Endothelial cell (in vitro differentiated cells): ENCODE measurements at regions not wholly inside any gene's neighbourhood (a gene's known extent, or its start where the extent isn't known, plus 50 kb on each side); places are given as distances from the start of the nearest gene placed in this dataset.
"Not testable (repeated sequence)": the region's sequence is repeated elsewhere in the genome, so short reads cannot be mapped to it uniquely, and the experiment has no call there.

Experiments
- DNase-seq: peaks from one replicate; pipeline ENCODE4 v3.0.0; 2021; ENCODE audit warnings: low spot score
- H3K27ac Mint-ChIP-seq: one replicate; pipeline ENCODE4 v1.8.0; 2021; ENCODE audit warnings: mixed read lengths, inconsistent platforms; ENCODE audit not compliant: unreplicated experiment
- H3K27me3 Mint-ChIP-seq: one replicate; pipeline ENCODE4 v1.8.0; 2021; ENCODE audit warnings: mild to moderate bottlenecking, moderate library complexity, mixed read lengths, inconsistent platforms; ENCODE audit not compliant: unreplicated experiment
- H3K36me3 Mint-ChIP-seq: one replicate; pipeline ENCODE4 v1.8.0; 2021; ENCODE audit warnings: mild to moderate bottlenecking, low read depth, mixed read lengths, inconsistent platforms; ENCODE audit not compliant: unreplicated experiment
- H3K4me1 Mint-ChIP-seq: one replicate; pipeline ENCODE4 v1.8.0; 2021; ENCODE audit warnings: mild to moderate bottlenecking, mixed read lengths, inconsistent platforms; ENCODE audit not compliant: unreplicated experiment
- H3K4me3 Mint-ChIP-seq: one replicate; pipeline ENCODE4 v1.8.0; 2021; ENCODE audit warnings: mild to moderate bottlenecking, mixed read lengths, inconsistent platforms; ENCODE audit not compliant: unreplicated experiment
- H3K9me3 Mint-ChIP-seq: one replicate; pipeline ENCODE4 v1.8.0; 2021; ENCODE audit warnings: mixed read lengths, inconsistent platforms; ENCODE audit not compliant: unreplicated experiment
- CTCF ChIP-seq: fragments of 200-600 bp; sonication (generic); IDR thresholded peaks from one replicate; pipeline ENCODE4 v1.5.0; 2021; ENCODE audit warnings: antibody characterized with exemption; ENCODE audit not compliant: unreplicated experiment

- no peak overlapping the region for H3K27ac Mint-ChIP-seq
- H3K9me3 Mint-ChIP-seq: no peaks in the 10 kb centered on the region
- H3K27me3 Mint-ChIP-seq: peaks cover 1% of the 10 kb centered on the region
- TF ChIP-seq CTCF: no peak
- DNase-seq: no peak
- no peaks in the 10 kb centered on the region for H3K36me3 Mint-ChIP-seq
- H3K4me1 Mint-ChIP-seq: no peaks in the 10 kb centered on the region
- no peak overlapping the region for H3K4me3 Mint-ChIP-seq
Observed at GRCh38 chr6:14290041-14290771, 172.6 kb downstream of the CD83 start.

- no peak for TF ChIP-seq CTCF
- no peaks in the 10 kb centered on the region for H3K9me3 Mint-ChIP-seq
- no peaks in the 10 kb centered on the region for H3K36me3 Mint-ChIP-seq
- H3K27ac Mint-ChIP-seq: no peak overlapping the region
- H3K27me3 Mint-ChIP-seq: peaks cover 1% of the 10 kb centered on the region
- H3K4me1 Mint-ChIP-seq: no peaks in the 10 kb centered on the region
- no peak overlapping the region for H3K4me3 Mint-ChIP-seq
- DNase-seq: no peak
Observed at GRCh38 chr6:14290772-14291330, 173.3 kb downstream of the CD83 start.

- no peaks in the 10 kb centered on the region for H3K4me1 Mint-ChIP-seq
- H3K4me3 Mint-ChIP-seq: no peak overlapping the region
- H3K27me3 Mint-ChIP-seq: peaks cover 1% of the 10 kb centered on the region
- H3K36me3 Mint-ChIP-seq: no peaks in the 10 kb centered on the region
- H3K9me3 Mint-ChIP-seq: no peaks in the 10 kb centered on the region
- no peak for DNase-seq
- no peak for TF ChIP-seq CTCF
- H3K27ac Mint-ChIP-seq: no peak overlapping the region
Observed at GRCh38 chr6:14291331-14291730, 173.8 kb downstream of the CD83 start.

- Mint-ChIP-seq H3K4me1 (no peaks in the 10 kb centered on the region), H3K27ac (no peak overlapping the region), H3K36me3 (no peaks in the 10 kb centered on the region), H3K4me3 (no peak overlapping the region), H3K9me3 (no peaks in the 10 kb centered on the region), H3K27me3 (peaks cover 1% of the 10 kb centered on the region)
- DNase-seq: no peak
- no peak for TF ChIP-seq CTCF
Observed at GRCh38 chr6:14292119-14292518, 174.5 kb downstream of the CD83 start.

- no peak for DNase-seq
- H3K36me3 Mint-ChIP-seq: no peaks in the 10 kb centered on the region
- H3K27ac Mint-ChIP-seq: no peak overlapping the region
- no peaks in the 10 kb centered on the region for H3K9me3 Mint-ChIP-seq
- H3K4me3 Mint-ChIP-seq: no peak overlapping the region
- TF ChIP-seq CTCF: no peak
- no peaks in the 10 kb centered on the region for H3K4me1 Mint-ChIP-seq
- peaks cover 1% of the 10 kb centered on the region for H3K27me3 Mint-ChIP-seq
Observed at GRCh38 chr6:14294270-14294951, 176.8 kb downstream of the CD83 start.

- H3K9me3 Mint-ChIP-seq, H3K36me3 Mint-ChIP-seq, H3K27ac Mint-ChIP-seq, H3K27me3 Mint-ChIP-seq, H3K4me3 Mint-ChIP-seq, H3K4me1 Mint-ChIP-seq, DNase-seq: not testable (repeated sequence)
Observed at GRCh38 chr6:14296698-14297097, 179.1 kb downstream of the CD83 start.

- not testable (repeated sequence) for H3K27me3 Mint-ChIP-seq, H3K9me3 Mint-ChIP-seq, H3K4me3 Mint-ChIP-seq, H3K36me3 Mint-ChIP-seq, DNase-seq, H3K27ac Mint-ChIP-seq, H3K4me1 Mint-ChIP-seq
Observed at GRCh38 chr6:14297118-14297517, 179.5 kb downstream of the CD83 start.
